NOMO-1 treated with dmso at 0.1 percent for 144 hours (cell line): ENCODE measurements at regions not wholly inside any gene's neighbourhood (a gene's known extent, or its start where the extent isn't known, plus 50 kb on each side); places are given as distances from the start of the nearest gene placed in this dataset.

Source experiments
- DNase-seq: peaks from one replicate; lab custom pipeline; 2025; ENCODE audit not compliant: unreplicated experiment; lab: John Stamatoyannopoulos, UW

GRCh38 chr19:31553846-31554215 lies 204.6 kb upstream of the TSHZ3 start:
- no peak for DNase-seq

GRCh38 chr19:31554360-31554759 lies 205.1 kb upstream of the TSHZ3 start:
- no peak for DNase-seq

- DNase-seq = no peak
Observed at GRCh38 chr19:31555634-31556215, 206.5 kb upstream of the TSHZ3 start.

GRCh38 chr19:31559494-31559893 lies 210.3 kb upstream of the TSHZ3 start:
- no peak for DNase-seq

- DNase-seq = no peak
Observed at GRCh38 chr19:31560086-31561060, 211.1 kb upstream of the TSHZ3 start.

GRCh38 chr19:31562966-31563612 lies 213.9 kb upstream of the TSHZ3 start:
- no peak for DNase-seq

GRCh38 chr19:31567776-31568175 lies 218.5 kb upstream of the TSHZ3 start:
- no peak for DNase-seq

- DNase-seq = no peak
Observed at GRCh38 chr19:31568724-31569123, 219.5 kb upstream of the TSHZ3 start.

GRCh38 chr19:31570718-31571117 lies 221.5 kb upstream of the TSHZ3 start:
- DNase-seq = no peak

GRCh38 chr19:31572102-31572975 lies 223.1 kb upstream of the TSHZ3 start:
- DNase-seq = no peak

- DNase-seq = no peak
Observed at GRCh38 chr19:31572976-31573298, 223.7 kb upstream of the TSHZ3 start.

GRCh38 chr19:31574251-31574973 lies 225.2 kb upstream of the TSHZ3 start:
- DNase-seq = no peak

GRCh38 chr19:31575846-31576335 lies 226.7 kb upstream of the TSHZ3 start:
- no peak for DNase-seq

- no peak for DNase-seq
Observed at GRCh38 chr19:31578326-31578725, 229.1 kb upstream of the TSHZ3 start.

GRCh38 chr19:31583148-31583547 lies 233.9 kb upstream of the TSHZ3 start:
- DNase-seq = no peak

GRCh38 chr19:31586282-31586681 lies 237.0 kb upstream of the TSHZ3 start:
- DNase-seq = no peak

GRCh38 chr19:31589109-31589508 lies 239.9 kb upstream of the TSHZ3 start:
- DNase-seq = no peak

GRCh38 chr19:31591258-31591657 lies 242.0 kb upstream of the TSHZ3 start:
- no peak for DNase-seq

- DNase-seq = no peak
Observed at GRCh38 chr19:31592456-31592855, 243.2 kb upstream of the TSHZ3 start.

GRCh38 chr19:31594701-31595100 lies 245.5 kb upstream of the TSHZ3 start:
- no peak for DNase-seq
